ENCODE measurements at regions not wholly inside any gene's neighbourhood (a gene's known extent, or its start where the extent isn't known, plus 50 kb on each side); places are given as distances from the start of the nearest gene placed in this dataset.
"Not testable (repeated sequence)": the region's sequence is repeated elsewhere in the genome, so short reads cannot be mapped to it uniquely, and the experiment has no call there.

- DNase-seq = no peak
Measured at GRCh38 chr2:375270-375955, 87.5 kb upstream of the ALKAL2 start.

- DNase-seq = no peak
Measured at GRCh38 chr2:368386-368785, 80.5 kb upstream of the ALKAL2 start.

GRCh38 chr2:367246-367645 is 79.4 kb upstream of the ALKAL2 start:
- no peak for DNase-seq

GRCh38 chr2:366706-367105 is 78.8 kb upstream of the ALKAL2 start:
- no peak for DNase-seq

GRCh38 chr2:365367-366275 is 77.7 kb upstream of the ALKAL2 start:
- DNase-seq = no peak

- no peak for DNase-seq
Measured at GRCh38 chr2:363824-364470, 76.1 kb upstream of the ALKAL2 start.

- DNase-seq = no peak
Measured at GRCh38 chr2:362924-363323, 75.0 kb upstream of the ALKAL2 start.

GRCh38 chr2:360124-360523 is 72.2 kb upstream of the ALKAL2 start:
- DNase-seq = no peak

- no peak for DNase-seq
Measured at GRCh38 chr2:359047-359446, 71.2 kb upstream of the ALKAL2 start.

GRCh38 chr2:357811-358210 is 69.9 kb upstream of the ALKAL2 start:
- no peak for DNase-seq

GRCh38 chr2:356304-356703 is 68.4 kb upstream of the ALKAL2 start:
- not testable (repeated sequence) for DNase-seq

- DNase-seq = no peak
Measured at GRCh38 chr2:355773-356172, 67.9 kb upstream of the ALKAL2 start.

GRCh38 chr2:352696-353095 is 64.8 kb upstream of the ALKAL2 start:
- DNase-seq = no peak

GRCh38 chr2:349390-349789 is 61.5 kb upstream of the ALKAL2 start:
- no peak for DNase-seq

- DNase-seq = no peak
Measured at GRCh38 chr2:348361-348916, 60.5 kb upstream of the ALKAL2 start.

GRCh38 chr2:344811-345210 is 56.9 kb upstream of the ALKAL2 start:
- DNase-seq = no peak

- no peak for DNase-seq
Measured at GRCh38 chr2:343355-343754, 55.5 kb upstream of the ALKAL2 start.

GRCh38 chr2:341912-342311 is 54.0 kb upstream of the ALKAL2 start:
- DNase-seq = no peak

GRCh38 chr2:341017-341542 is 53.2 kb upstream of the ALKAL2 start:
- no peak for DNase-seq

Measured in stimulated activated naive CD4-positive, alpha-beta T cell (primary cell).